Retinal pigment epithelial cell (primary cell): ENCODE measurements at regions not wholly inside any gene's neighbourhood (a gene's known extent, or its start where the extent isn't known, plus 50 kb on each side); places are given as distances from the start of the nearest gene placed in this dataset.

Source experiments
- DNase-seq: peaks from one replicate; pipeline ENCODE4 v3.0.0-alpha.2; 2010; ENCODE audit warnings: low read depth
- H3K4me3 ChIP-seq: 2 replicates; pipeline ENCODE4 v1.5.1; 2011; ENCODE audit warnings: mild to moderate bottlenecking, low read length, control low read depth, moderate library complexity
- TF ChIP-seq, protein P1 (sequence below): conservative IDR thresholded peaks from 2 replicates; pipeline ENCODE4 v1.5.1; 2011; ENCODE audit warnings: low read depth, low read length, control low read depth, inconsistent platforms

DNA sequence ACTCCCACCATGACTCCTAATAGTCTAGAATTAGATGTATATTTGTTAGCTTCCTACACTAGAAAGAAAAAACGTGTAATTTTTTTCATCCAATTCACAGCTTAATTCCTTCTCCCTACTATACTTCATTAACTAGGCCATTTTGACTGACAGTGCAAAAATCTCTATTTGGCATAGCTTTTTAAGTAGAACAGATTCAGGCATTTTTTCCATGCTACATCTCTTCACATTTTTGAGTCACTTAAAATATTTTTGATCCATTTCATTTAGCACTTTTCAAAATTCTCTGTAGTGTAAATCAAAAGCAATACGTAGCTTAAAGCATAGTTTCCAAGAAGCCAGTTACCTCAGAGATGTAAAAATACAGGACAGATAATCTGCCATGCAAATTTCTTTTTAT, 391.1 kb upstream of the NPVF start:
- no peak for DNase-seq
- no peak overlapping the region for H3K4me3 ChIP-seq
- TF ChIP-seq, protein P1, sequence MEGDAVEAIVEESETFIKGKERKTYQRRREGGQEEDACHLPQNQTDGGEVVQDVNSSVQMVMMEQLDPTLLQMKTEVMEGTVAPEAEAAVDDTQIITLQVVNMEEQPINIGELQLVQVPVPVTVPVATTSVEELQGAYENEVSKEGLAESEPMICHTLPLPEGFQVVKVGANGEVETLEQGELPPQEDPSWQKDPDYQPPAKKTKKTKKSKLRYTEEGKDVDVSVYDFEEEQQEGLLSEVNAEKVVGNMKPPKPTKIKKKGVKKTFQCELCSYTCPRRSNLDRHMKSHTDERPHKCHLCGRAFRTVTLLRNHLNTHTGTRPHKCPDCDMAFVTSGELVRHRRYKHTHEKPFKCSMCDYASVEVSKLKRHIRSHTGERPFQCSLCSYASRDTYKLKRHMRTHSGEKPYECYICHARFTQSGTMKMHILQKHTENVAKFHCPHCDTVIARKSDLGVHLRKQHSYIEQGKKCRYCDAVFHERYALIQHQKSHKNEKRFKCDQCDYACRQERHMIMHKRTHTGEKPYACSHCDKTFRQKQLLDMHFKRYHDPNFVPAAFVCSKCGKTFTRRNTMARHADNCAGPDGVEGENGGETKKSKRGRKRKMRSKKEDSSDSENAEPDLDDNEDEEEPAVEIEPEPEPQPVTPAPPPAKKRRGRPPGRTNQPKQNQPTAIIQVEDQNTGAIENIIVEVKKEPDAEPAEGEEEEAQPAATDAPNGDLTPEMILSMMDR: no peak

DNA sequence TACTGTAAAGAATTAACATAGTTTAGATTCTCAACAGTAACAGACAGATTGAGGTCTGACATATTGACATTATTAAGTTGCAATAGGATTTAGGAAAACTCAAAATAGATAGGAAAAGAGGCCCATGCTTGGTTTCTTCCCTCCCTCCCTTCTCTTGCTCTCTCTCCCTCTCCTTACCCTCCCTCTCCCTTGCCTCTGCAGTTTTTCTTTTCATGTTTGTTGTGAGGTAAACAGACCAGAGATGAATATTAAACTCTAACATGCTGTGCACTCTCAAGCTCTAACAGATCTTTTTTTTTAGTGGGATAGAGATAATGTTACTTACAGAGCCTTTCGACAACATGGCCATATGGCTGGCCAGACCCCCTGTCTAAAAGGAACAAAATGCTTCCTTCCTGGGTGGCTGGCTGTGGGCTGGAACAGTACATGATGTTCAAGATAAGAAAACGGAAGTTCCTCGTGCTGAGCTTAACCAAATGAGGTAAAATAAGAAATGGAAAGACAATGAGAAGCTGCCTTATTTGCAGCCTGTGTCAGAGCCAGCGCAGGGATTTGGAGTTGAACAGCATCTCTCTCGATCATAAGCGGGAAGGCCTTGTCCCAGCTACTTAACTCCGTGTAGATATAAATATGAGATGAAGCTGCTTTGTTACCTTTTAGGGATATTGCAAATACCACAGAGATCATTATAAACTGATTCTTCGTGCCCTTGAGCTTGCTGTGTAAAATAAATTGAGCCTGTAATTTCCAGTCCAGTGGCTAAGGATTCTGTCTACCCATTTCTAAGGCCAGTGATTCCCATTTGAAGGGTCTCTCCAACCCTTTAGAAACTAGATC, 391.9 kb upstream of the NPVF start:
- DNase-seq: no peak
- TF ChIP-seq, protein P1: no peak
- H3K4me3 ChIP-seq: no peak overlapping the region

DNA sequence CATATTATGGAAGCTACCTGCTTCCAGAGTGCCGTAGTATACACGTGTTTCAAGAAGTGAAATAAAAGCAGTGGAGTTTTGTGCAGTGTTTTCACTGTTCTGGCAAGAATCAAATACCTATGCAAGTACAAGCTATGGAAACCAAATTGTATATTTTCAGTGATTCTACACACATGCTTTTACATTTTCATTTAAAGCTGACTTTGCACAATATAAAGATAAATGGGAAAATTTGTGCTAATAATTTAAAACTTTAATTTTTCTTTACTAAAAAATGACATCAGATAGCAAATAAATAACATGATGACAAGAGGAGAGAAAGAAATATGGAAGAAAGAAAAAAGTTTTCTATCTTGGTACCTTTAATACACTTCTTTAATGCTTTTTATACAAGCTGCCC, 393.7 kb upstream of the NPVF start:
- no peak overlapping the region for H3K4me3 ChIP-seq
- TF ChIP-seq, protein P1: no peak
- DNase-seq: no peak

DNA sequence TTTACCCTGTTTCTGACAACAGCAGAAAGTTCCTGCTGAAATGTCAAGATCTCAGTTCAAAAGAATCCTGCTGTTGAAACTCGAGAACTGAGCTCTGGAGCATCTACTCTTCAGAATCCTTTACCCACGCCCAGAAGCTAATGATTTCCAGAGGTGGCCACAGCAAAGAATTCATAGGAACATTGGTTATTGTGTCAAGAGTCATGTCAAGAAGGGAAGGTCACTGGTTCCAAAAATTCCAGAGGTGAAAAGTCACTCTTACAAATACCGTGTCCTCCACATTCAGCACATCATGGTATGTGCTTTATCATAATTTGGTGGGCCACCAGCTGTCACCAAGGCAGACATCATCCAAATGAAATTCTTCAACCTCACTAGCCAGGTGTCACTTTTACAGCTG, 394.4 kb upstream of the NPVF start:
- TF ChIP-seq, protein P1: no peak
- DNase-seq: no peak
- H3K4me3 ChIP-seq: no peak overlapping the region

DNA sequence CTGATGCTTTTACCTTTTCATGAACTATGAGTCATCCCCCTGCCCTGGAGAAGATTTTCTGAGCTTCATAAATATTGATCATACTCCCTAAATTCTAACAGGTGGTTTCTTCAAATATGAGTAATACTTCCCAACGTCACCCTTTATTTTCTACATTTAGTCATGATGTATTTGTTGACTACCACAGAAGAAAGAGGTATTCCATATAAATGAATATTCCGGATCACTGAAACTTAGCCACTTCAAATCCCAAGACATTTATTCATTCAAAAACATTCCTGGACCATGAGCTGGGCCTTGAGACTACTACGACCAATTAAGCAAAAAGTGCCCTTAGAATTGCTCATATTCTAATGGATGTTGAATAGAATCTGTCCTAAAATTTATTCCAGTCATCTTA, 395.8 kb upstream of the NPVF start:
- no peak for DNase-seq
- H3K4me3 ChIP-seq: no peak overlapping the region
- TF ChIP-seq, protein P1: no peak

DNA sequence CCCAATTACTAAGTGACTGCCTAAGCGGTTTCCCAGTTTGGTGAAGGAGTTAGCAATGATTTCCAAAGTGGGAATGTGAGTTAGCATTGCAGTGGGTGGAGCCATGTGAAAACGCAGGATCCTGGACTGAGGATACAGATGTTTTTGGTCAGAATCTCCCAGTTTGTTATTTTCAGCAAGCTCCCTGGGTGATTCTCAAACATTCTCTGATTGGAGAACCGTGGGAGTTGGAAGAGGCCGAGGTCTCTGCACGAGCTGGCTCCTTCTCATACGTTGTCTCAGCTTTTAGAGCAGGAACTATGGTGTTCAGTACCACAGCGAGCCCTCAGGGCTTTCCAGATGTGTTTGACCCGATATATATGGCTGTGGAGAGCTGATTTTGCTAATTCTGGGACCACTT, 396.5 kb upstream of the NPVF start:
- TF ChIP-seq, protein P1: no peak
- no peak for DNase-seq
- no peak overlapping the region for H3K4me3 ChIP-seq

DNA sequence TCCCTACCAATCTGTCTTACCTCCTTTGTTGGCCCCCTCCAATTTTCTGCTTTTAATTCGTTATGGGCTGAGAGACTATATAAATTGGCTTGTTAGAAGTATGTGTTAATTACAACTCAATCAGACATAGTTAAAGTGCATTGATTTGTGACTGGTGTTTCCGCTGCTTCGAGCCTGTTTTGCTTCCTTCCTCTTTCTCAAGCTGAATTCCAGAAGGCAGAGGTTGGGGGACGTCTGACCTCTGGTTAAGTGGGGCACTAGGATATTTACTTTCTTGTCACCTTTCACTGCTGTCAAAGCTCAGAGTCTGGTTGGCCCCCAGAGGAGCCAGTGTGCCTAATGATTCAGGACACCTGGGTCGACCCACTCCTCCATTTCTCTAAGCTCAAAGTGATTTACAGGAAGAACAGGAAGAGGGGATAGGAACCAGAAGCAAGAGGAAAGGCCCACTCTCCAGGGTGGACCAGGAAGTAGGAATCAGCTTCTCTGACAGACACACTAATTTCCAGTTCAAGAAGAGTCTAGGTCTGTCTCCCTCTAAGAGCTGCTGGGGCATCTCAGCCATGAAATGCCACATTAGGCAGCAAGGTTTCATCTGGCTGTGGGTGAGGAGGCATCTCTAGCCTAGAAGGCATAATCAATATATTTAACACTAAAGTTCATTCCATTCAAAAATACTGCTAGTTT, 397.2 kb upstream of the NPVF start:
- DNase-seq: no peak
- H3K4me3 ChIP-seq: no peak overlapping the region
- TF ChIP-seq, protein P1: no peak
